CD14-positive monocyte (primary cell): ENCODE measurements at regions not wholly inside any gene's neighbourhood (a gene's known extent, or its start where the extent isn't known, plus 50 kb on each side); places are given as distances from the start of the nearest gene placed in this dataset.

Source experiments
- DNase-seq, 3 donors: peaks; one replicate each; pipeline ENCODE4 v3.0.0-alpha.2; 2011 to 2022
- H2AFZ ChIP-seq: 2 replicates; pipeline ENCODE4 v1.6.0; 2012; ENCODE audit warnings: mild to moderate bottlenecking, low read depth, low read length, inconsistent platforms; ENCODE audit not compliant: insufficient read depth, poor library complexity, severe bottlenecking
- H3K27ac ChIP-seq, 2 donors: 1 replicate in 1 of 2; 2 replicates in 1 of 2; pipeline ENCODE4 v1.5.1; 2012 to 2013; ENCODE audit warnings: low read length in 2 of 2, control low read depth in 1 of 2, inconsistent platforms in 1 of 2, low read depth in 1 of 2, mild to moderate bottlenecking in 1 of 2
- H3K27me3 ChIP-seq, 2 donors: one replicate each; pipeline versions ENCODE4 v1.6.0 to v1.6.1; 2011 to 2013; ENCODE audit warnings: low read length in 2 of 2; ENCODE audit not compliant: control insufficient read depth in 2 of 2, insufficient read depth in 2 of 2
- H3K36me3 ChIP-seq, 2 donors: replicated peaks in 1 of 2; 1 replicate in 1 of 2; 2 replicates in 1 of 2; pipeline versions ENCODE4 v1.5.1 to v1.6.1; 2012 to 2013; ENCODE audit warnings: low read length in 2 of 2, control low read depth in 1 of 2, inconsistent platforms in 1 of 2, mild to moderate bottlenecking in 1 of 2; ENCODE audit not compliant: insufficient read depth in 2 of 2, control insufficient read depth in 1 of 2
- H3K4me1 ChIP-seq, 2 donors: 1 replicate in 1 of 2; 2 replicates in 1 of 2; pipeline versions ENCODE4 v1.5.1 to v1.6.1; 2012 to 2013; ENCODE audit warnings: low read length in 2 of 2, control low read depth in 1 of 2, inconsistent platforms in 1 of 2, mild to moderate bottlenecking in 1 of 2, moderate library complexity in 1 of 2; ENCODE audit not compliant: insufficient read depth in 2 of 2, control insufficient read depth in 1 of 2
- H3K4me2 ChIP-seq: replicated peaks from 2 replicates; pipeline ENCODE3; 2012; ENCODE audit warnings: low read length, moderate library complexity, mild to moderate bottlenecking; ENCODE audit not compliant: poor library complexity, severe bottlenecking; ENCODE audit errors: extremely low read depth
- H3K4me3 ChIP-seq, 3 experiments: fragments of 200-600 bp in 1 of 3; sonication (generic) in 1 of 3; replicated peaks in 1 of 3; 1 replicate in 2 of 3; 2 replicates in 1 of 3; pipeline ENCODE4 v1.5.1; 2011 to 2013; ENCODE audit warnings: low read length in 3 of 3, mild to moderate bottlenecking in 3 of 3, control low read depth in 2 of 3, low read depth in 2 of 3, inconsistent platforms in 1 of 3, moderate library complexity in 1 of 3
- H3K79me2 ChIP-seq: 2 replicates; pipeline ENCODE4 v1.6.0; 2012; ENCODE audit warnings: mild to moderate bottlenecking, control low read depth, inconsistent platforms, low read length, moderate library complexity; ENCODE audit not compliant: insufficient read depth
- H3K9ac ChIP-seq: 2 replicates; pipeline ENCODE4 v1.6.0; 2017; ENCODE audit warnings: low read length, mild to moderate bottlenecking; ENCODE audit not compliant: insufficient read depth, poor library complexity, severe bottlenecking
- H3K9me3 ChIP-seq, 2 donors: replicated peaks in 1 of 2; 1 replicate in 1 of 2; 2 replicates in 1 of 2; pipeline versions ENCODE4 v1.5.1 to v1.6.1; 2012 to 2013; ENCODE audit warnings: low read length in 2 of 2, control low read depth in 1 of 2; ENCODE audit not compliant: control insufficient read depth in 1 of 2, insufficient read depth in 1 of 2
- H4K20me1 ChIP-seq: 2 replicates; pipeline ENCODE4 v1.6.0; 2012; ENCODE audit warnings: mild to moderate bottlenecking, low read length, control low read depth, moderate library complexity; ENCODE audit not compliant: insufficient read depth
- H3K27ac Mint-ChIP-seq, 7 donors: one replicate each; pipeline ENCODE4 v1.8.0; 2020; ENCODE audit warnings: mild to moderate bottlenecking in 7 of 7, mixed read lengths in 7 of 7, moderate library complexity in 6 of 7, inconsistent platforms in 2 of 7
- H3K27me3 Mint-ChIP-seq, 3 donors: one replicate each; pipeline ENCODE4 v1.8.0; 2021 to 2022; ENCODE audit warnings: low read depth in 3 of 3, mild to moderate bottlenecking in 3 of 3, mixed read lengths in 3 of 3, moderate library complexity in 3 of 3, inconsistent platforms in 1 of 3
- H3K36me3 Mint-ChIP-seq, 2 donors: one replicate each; pipeline ENCODE4 v1.8.0; 2020; ENCODE audit warnings: mixed read lengths in 2 of 2, inconsistent platforms in 1 of 2, mild to moderate bottlenecking in 1 of 2
- H3K4me1 Mint-ChIP-seq: one replicate; pipeline ENCODE4 v1.8.0; 2020; ENCODE audit warnings: mild to moderate bottlenecking, mixed read lengths
- H3K4me3 Mint-ChIP-seq, 2 donors: one replicate each; pipeline ENCODE4 v1.8.0; 2020; ENCODE audit warnings: mild to moderate bottlenecking in 2 of 2, mixed read lengths in 2 of 2, moderate library complexity in 1 of 2
- H3K9me3 Mint-ChIP-seq, 7 donors: one replicate each; pipeline ENCODE4 v1.8.0; 2020 to 2022; ENCODE audit warnings: mixed read lengths in 7 of 7, mild to moderate bottlenecking in 6 of 7, moderate library complexity in 6 of 7, inconsistent platforms in 2 of 7
- WGBS: methylation state at CpG from one replicate; pipeline ENCODE4 v1.1.5; 2013; ENCODE audit warnings: missing lambda C conversion rate; ENCODE audit not compliant: insufficient coverage; 5-methylcytosine and 5-hydroxymethylcytosine counted together
- intact Hi-C, 2 donors: fragments of 100-400 bp; cut with micrococcal nuclease; formaldehyde crosslinking; loops; one replicate each; pipeline versions ENCODE4 v1.15.0 to v1.15.1; 2023
- TF ChIP-seq, protein P1 (sequence below): fragments of 200-600 bp; IDR thresholded peaks from one replicate; pipeline ENCODE4 v1.8.0; 2022; ENCODE audit warnings: antibody characterized with exemption, mild to moderate bottlenecking

DNA sequence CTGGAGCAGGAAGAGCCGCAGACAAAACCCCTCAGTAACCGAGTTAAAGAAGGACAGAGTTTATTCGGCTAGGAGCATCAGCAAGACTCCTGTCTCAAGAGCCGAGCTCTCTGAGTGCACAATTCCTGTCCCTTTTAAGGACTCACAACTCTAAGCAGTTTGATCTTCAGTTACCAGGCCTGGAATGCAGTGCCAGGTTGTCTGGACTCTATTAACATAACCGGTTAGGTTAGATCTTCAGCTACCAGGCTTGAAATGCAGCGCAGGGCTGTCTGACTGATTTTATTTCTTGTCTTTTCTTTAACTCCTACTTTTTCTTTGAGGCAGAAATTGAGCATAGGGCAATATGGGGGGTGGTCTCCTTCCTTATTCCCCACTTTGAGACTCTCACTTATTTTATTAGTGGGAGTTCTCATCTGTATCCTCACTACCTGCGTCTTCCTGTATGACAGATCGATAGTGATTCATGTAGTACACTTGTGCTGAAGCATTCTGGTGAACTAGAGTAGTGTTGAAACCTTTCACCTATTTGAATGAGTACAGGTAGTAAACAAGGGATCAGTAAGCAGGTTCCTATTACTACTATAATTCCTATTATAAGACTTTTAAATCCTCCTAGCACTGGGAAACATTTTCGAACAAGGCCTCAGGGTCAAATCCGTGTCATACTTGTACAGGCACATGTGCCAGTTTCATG lies 325.0 kb downstream of the CGGBP1 start:
- no peak overlapping the region for H3K27ac ChIP-seq
- Mint-ChIP-seq H3K9me3 (peaks cover 0 to 11% (median 5%) of the 10 kb centered on the region in 7 donors), H3K4me3 (no peak overlapping the region), H3K27me3 (no peaks in the 10 kb centered on the region), H3K27ac (no peak overlapping the region), H3K4me1 (no peaks in the 10 kb centered on the region), H3K36me3 (no peaks in the 10 kb centered on the region)
- WGBS, result 92% methylated on average over 7 of the region's 10 CpGs
- H3K4me3 ChIP-seq, result no peak overlapping the region
- DNase-seq, result no peak
- intact Hi-C loops, result no loop called here
- no peak overlapping the region for H3K4me2 ChIP-seq
- no peaks in the 10 kb centered on the region for H3K79me2 ChIP-seq
- H3K9ac ChIP-seq, result no peak overlapping the region
- TF ChIP-seq, protein P1, sequence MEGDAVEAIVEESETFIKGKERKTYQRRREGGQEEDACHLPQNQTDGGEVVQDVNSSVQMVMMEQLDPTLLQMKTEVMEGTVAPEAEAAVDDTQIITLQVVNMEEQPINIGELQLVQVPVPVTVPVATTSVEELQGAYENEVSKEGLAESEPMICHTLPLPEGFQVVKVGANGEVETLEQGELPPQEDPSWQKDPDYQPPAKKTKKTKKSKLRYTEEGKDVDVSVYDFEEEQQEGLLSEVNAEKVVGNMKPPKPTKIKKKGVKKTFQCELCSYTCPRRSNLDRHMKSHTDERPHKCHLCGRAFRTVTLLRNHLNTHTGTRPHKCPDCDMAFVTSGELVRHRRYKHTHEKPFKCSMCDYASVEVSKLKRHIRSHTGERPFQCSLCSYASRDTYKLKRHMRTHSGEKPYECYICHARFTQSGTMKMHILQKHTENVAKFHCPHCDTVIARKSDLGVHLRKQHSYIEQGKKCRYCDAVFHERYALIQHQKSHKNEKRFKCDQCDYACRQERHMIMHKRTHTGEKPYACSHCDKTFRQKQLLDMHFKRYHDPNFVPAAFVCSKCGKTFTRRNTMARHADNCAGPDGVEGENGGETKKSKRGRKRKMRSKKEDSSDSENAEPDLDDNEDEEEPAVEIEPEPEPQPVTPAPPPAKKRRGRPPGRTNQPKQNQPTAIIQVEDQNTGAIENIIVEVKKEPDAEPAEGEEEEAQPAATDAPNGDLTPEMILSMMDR, result no peak
- H3K4me1 ChIP-seq, result no peaks in the 10 kb centered on the region
- H2AFZ ChIP-seq, result no peak overlapping the region
- H3K27me3 ChIP-seq, result no peaks in the 10 kb centered on the region
- no peaks in the 10 kb centered on the region for H3K9me3 ChIP-seq
- no peaks in the 10 kb centered on the region for H4K20me1 ChIP-seq
- no peaks in the 10 kb centered on the region for H3K36me3 ChIP-seq

DNA sequence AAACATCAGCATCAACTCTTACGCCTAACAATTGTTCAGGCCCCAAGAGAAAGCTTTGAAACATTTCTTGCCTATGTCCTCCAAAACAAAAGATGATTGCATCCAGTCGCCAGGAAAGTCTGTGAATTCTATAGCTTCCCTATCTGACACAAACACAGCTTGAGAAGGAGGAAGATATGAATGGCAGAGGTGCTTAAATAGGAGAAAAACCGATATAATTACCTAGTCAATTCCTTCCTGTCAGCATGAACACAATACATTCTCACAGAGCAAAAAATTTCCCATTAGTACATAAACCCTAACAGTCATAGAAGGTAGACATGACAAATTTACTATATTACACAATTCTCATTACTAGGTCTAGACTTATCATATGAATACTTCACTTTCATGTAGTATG lies 326.5 kb downstream of the CGGBP1 start:
- no peak overlapping the region for H3K4me3 Mint-ChIP-seq
- no peak overlapping the region for H3K27ac Mint-ChIP-seq
- Histone ChIP-seq H3K4me2 (no peak overlapping the region), H3K79me2 (no peaks in the 10 kb centered on the region), H3K4me3 (no peak overlapping the region), H4K20me1 (no peaks in the 10 kb centered on the region), H2AFZ (no peak overlapping the region), H3K36me3 (no peaks in the 10 kb centered on the region), H3K27ac (no peak overlapping the region), H3K9ac (no peak overlapping the region), H3K9me3 (no peaks in the 10 kb centered on the region), H3K27me3 (no peaks in the 10 kb centered on the region), H3K4me1 (no peaks in the 10 kb centered on the region)
- H3K4me1 Mint-ChIP-seq, result no peaks in the 10 kb centered on the region
- intact Hi-C loops, result no loop called here
- no peak for DNase-seq
- no peaks in the 10 kb centered on the region for H3K36me3 Mint-ChIP-seq
- TF ChIP-seq, protein P1, result no peak
- H3K27me3 Mint-ChIP-seq, result no peaks in the 10 kb centered on the region
- WGBS, result no CpG with 5 or more reads among the region's 3 CpGs
- peaks cover 0 to 11% (median 6%) of the 10 kb centered on the region in 7 donors for H3K9me3 Mint-ChIP-seq
